HG03469 (cell line): ENCODE measurements at regions not wholly inside any gene's neighbourhood (a gene's known extent, or its start where the extent isn't known, plus 50 kb on each side); places are given as distances from the start of the nearest gene placed in this dataset.

Experiments used
- ATAC-seq: cut with Tn5 transposase; IDR thresholded peaks from one replicate; pipeline ENCODE4 v1.9.1; 2021; ENCODE audit warnings: mild to moderate bottlenecking, moderate library complexity, moderate number of reproducible peaks; ENCODE audit not compliant: unreplicated experiment

DNA sequence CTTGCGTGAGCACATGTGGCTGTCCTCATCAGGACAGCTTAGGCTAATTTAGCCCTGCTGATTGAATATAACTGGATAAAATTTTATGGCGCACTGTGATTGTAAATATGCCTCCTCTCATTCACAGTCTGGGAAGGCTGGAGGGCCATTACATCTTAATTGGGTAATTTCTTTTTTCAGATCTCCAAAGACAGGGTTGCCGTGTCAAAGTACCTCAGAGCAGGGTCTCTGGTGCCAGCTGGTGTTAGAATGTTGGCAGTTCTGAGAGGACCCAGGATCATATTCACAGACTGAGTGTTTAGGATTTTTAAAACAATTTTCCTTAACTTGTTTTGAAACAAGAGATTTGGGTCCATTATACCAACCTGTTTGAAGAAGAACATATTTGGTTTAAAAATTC lies 455.7 kb upstream of the TLE4 start:
- ATAC-seq: no peak

DNA sequence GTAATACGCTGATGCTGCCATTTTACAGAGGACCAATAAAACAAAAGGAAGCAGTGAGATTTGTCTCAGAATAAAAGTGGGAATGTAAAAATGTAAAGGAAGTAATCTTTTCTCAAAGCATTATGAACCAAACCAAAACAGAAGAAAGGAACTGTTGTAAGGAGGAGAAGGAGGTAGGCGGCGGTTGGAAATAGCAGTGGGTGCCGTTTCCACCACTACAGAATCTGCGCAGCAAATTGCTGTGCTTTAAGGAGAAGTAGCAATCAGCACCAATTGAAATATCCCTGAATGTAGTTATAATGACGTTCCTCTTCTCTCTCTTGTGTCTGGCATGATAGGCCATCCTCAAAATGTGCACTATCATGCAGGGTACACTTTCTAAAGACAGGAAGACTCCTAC lies 455.1 kb upstream of the TLE4 start:
- ATAC-seq: no peak

DNA sequence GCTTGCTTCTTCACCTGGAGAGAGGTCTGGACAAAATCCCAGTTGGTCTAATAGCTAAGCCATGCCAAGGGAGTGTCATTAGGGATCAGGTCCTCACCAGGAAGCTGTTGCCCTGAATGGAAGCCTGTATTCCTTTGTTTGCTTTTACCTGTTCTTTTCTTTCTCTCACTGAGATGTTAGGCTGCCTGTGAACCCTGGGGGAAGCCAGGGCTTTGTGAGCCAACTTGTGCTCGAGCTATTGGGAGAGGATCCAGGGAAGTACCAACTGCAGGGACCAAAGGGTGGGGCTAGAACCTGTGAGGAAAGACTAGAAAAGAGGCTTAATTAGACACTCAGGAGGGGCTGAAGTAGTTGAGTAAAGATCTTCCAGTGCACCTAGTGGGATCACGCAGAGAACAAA lies 451.2 kb upstream of the TLE4 start:
- ATAC-seq: no peak

DNA sequence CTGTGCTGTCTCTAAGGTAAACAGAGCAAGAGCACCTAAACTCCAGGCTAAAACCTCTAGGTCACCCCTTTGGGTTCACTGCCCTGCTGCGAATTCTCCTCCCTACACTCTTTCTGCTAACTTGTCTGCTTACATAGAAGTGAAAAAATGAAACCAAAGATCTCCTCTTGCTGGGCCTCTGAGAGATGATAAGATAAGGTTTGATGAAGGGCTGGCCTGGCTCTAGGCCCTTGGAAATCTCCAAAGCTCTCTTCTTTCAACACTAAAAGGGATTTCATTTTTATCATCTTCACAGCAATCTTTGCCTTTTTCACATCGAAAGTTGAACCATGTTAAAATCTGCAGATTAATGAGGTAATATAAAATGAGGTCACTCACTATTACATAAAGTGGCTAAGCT lies 450.8 kb upstream of the TLE4 start:
- ATAC-seq: no peak

DNA sequence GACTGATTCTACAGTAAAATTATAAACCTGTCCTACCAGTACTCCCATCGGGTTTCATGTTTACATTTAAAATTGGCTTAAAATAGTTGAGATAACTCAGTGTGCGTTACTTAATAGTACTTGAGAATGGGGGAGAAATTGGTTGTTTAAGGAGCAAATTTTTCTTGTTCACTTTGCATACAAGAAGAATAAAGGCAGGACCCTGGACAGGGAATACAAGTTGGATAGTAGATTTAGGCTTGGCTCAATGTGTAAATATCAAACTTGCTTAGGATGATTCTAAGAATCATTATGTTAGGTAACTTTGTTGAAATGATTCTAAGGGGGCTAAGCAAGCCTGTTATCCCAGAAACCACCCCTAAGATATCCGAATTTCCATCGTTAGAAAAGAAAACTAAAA lies 448.4 kb upstream of the TLE4 start:
- no peak for ATAC-seq

DNA sequence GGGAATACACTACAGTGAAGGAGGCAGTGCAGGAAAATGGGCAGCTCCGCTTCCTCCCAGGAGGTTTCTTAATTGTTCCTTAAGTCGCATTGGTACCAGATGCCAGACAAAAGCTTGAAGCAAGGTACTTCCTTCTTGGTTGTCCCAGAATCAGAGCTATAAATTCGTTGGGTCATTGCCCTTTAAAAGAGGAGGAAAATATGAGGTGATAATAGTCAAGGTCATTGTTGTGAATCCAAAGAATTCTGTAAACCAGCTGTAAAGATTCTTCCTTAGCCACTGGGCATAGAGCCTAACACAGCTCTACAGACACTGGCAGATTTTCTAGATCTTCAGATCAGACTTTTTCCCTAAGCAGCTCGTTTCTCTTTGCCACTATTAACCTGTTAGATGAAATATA lies 444.1 kb upstream of the TLE4 start:
- no peak for ATAC-seq

DNA sequence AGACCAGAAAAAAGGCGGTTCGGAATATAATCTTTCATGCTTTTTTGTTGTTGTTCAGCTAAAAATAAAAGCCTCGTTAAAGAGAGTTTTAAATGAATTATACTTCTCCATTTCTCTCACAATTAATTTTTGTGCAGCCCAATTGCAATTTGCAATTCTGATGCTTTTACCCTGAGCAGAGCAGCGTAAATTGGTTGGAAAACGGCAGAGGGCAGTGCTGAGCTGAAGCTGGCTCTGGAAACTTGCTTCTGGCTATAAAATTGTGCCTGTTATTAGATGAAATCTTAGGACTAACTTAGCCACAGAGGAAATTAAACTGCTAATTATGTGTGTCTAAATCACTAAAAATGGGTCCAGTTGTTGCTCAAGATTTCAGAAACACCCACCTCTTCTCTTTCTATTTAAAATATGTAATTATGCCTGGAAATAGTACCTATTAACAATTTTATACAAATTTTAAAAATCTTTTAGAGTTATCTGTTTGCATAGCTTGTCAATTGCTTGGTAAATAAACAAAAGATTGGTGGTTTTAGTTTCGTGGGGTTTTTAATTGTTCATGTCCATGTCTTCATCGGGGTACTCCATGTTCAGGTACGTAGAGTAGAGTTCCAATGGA lies 441.8 kb upstream of the TLE4 start:
- no peak for ATAC-seq

DNA sequence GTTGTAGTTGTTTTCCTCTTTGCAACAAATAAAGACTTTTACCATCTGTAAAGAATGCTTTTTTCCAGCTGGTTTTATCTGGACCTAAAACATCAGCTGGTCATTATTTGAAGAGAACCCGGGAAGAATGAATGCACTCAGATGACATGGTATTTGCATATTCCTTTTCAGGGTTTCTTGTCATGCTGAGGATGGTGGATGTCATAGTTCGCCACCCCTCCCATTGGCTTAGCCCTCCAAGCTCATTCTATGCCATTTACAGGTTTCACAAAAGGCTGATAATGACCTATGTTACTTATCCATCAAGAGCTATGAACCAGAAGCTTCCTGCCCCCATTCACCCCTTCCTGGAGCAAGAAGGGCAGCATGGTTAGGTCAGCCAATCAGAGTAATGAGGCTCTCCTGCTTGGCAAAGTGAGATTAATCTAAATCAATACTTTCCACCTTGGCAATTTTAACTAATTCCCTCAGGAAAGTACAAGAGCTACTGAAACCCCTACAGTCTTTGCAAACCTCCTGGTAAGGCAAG lies 440.5 kb upstream of the TLE4 start:
- no peak for ATAC-seq

DNA sequence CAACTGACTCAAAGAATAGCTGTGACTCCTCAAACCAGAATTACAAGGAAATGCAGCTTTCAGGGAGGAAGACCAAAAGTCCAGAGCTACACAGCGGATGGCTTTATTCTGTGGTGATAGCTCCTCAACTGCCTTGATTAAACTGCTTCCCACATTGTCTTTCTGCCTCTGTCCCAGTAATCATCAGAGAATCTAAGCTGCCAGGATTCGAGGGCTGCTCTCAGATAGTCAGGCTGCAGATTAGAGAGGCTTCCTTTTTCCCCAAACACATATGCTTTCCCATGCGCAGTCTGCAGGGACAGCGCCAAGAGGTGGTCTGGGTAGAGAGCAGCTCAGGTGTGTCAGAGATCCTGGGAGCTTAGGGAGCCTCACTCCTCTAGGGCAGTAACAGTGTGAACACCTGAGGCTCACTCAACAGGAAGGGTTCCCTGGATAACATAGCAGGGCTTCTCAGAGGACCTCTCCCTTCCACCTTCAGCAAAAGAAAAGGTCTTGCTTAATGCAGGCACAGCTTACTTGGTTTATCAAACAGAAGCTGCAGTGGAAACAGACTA lies 439.9 kb upstream of the TLE4 start:
- no peak for ATAC-seq

DNA sequence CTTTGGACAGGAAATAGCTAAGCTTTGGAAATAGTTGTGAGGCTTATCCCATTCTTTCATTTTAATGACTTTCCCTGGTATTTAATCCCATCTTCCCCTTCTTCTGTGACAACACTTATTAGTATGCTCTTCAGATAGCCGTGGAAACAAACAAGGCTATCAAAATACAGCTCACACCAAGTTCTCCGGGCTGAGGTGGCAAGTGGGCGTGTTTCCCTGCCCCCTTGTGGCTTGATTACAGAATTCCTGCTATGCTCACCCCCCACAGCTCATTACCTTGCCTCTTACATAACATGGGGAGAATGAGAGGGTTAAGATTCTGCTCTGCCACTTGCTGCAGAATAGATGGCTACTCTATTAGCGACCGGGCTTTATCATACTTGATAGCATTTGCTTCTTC lies 437.1 kb upstream of the TLE4 start:
- no peak for ATAC-seq

DNA sequence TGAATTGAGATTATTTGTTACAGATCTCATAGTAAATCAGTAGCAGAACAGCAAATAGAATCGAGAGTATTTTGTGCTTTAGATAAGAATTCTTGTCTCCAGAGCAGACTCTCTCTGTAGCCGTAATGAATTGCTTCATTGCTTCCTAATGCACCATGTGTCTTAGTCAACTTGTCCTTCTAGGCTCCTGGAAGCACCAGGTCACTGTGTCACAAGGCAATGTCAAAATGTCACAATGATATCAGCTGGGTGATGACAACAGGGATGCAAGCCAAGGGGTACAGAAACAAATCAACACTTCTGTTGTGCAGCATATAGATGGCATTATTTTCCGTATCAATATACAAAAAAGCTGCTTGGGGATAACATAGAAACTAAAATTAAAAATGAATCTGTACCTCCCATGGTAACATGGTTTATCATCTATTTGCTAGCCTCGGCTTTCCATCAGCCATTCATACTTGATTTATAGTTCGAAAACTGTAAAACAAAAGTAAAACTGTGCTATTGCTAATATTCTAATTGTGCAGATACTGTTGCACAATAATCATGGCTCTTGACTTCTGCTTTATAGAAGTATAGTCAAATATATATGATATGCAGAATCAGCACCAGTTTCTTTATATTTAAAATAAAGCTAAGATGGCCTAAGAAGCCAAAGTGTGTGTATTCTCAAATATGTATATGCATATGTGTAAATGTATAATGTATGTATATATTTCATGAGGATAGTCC lies 435.9 kb upstream of the TLE4 start:
- ATAC-seq: no peak

DNA sequence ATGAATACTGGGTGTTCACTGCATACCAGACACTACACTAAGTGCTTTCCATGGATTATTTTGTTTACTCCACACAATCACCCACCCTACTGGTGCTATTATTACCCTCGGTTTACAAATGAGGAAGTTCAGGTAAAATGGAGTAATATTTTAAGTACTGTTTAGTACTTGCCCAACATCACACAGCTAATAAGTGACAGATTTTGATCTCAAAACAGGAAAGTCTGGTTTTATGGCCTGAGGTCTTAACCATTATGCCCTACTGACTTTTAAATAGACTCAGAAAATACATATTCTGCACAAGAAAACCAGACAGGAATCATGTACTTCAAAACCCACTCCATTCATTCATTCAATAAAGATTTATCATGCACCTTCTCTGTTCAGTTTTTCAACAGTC lies 431.0 kb upstream of the TLE4 start:
- no peak for ATAC-seq

DNA sequence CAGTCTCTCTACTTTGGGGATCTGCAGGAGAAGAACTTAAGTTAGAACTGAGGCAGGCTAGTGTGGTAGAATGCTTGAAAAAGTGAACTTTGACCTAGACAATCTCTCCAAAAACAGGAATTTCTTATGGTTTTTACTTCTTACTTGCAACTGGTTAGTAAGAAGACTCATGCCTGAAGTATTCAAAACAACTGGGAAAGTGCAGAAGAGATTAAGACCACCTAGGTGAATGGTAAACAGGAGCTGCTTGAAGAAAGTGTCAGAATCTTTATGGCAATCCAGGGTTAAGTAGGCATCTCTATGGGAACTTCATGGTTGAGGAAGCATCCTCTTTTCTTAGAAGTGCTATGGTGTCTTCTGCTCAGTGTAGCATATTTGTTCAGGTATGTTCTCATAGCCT lies 428.6 kb upstream of the TLE4 start:
- ATAC-seq: no peak

DNA sequence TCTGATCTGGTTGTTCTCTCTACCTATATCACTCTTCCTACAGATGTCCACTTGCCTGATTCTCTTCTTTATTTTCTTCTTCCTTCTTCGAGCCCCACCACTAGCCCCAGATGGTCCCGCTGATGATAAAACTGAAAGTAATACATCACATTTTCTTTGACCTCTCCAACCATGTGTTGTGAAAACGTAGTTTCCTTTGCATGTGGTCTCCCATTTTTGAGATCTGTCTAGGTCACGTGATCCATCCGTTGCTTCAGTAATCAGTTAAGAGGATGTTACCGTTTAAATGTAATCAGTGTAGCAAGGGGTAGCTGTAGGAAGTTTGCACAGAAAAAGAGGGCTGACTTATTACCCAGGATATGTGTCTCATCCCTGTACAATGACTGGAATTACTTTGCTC lies 426.3 kb upstream of the TLE4 start:
- ATAC-seq: no peak

DNA sequence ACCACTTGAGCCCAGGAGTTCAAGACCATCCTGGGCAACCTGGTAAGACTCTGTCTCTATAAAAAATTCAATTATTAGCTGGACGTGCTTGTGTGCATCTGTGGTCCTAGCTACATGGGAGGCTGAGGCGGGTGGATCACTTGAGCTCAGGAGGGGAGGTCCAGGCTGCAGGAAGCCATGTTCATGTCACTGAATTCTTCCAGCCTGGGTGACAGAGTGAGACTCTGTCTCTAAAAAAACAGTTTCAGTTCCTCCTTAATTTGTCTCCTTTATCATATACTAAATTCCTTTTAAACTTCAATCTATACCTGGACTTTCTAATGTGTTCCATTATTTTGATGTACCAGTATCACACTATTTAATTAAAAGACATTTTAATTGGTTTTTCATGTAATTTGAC lies 422.2 kb upstream of the TLE4 start:
- no peak for ATAC-seq

DNA sequence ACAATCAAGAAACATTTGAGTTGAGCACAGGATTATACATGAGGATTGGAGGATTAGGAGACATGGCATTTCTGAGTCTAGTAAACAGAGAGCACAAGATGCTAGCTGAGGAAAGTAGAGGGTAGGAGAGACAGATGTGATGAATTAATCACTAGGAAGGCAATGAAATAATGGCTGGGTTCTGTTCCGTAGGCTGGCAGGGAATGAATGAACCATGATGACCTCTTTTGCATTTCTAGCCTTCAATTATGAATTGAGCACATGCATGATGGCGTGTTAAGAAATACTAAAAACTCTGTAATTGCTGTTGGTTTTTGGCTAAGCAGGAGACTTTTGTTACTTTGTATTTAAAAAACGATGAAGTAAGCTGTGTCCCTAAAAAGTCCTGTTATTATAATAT lies 420.0 kb upstream of the TLE4 start:
- no peak for ATAC-seq

DNA sequence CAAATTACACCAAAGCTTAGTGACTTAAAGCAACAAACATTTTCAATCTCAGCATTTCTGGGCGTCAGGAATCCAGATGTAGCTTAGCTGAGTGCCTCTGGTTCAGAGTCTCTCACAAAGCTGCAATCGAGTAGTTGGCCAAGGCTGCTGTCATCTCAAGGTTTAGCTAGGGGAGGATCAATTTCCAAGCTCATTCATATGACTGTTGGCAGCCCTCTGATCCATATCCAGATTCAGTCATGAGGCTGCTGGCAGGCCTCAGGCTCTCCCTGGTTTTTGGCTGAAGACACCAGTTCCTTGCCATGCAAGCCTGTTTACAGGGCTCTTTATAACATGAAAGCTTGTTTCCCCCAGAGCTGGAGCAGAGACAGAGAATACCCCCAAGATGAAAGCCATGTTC lies 419.5 kb upstream of the TLE4 start:
- no peak for ATAC-seq

DNA sequence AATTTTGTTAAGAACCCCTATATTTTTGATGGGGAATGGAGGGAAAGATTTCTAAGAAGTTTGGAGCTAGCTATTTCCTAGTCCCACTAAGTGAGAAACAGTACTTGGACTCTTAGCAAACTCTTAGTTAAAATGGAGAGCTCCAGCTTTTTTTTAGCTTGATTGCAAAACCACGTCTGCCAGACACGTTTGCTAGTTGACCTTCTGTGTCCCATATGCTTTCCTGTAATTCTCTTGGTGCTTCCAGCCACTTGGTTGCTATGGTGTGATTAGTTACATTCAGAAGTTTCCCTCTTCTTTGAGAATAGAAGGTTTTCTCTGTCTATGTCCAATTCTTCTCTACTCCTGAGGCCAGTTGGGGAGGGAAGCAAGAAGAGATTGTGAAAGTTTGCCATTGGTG lies 417.0 kb upstream of the TLE4 start:
- no peak for ATAC-seq

DNA sequence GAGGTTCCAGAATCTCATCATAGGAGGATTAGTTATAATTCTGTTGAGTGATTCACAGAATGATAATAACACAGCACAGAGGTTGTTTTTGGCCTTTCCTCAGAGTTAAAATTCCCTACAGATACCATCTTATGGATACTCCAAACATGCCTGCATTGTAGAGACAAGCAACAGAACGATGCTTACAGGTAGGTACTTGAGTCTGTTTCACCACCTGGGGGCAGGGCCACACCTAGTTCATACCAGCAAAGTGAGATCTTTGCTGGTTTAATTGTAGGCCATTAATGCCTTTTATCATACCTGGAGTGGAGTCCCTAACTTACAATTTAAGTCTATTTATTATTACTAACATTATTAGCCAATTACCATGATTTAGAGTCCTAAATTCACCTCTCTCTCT lies 416.5 kb upstream of the TLE4 start:
- no peak for ATAC-seq

DNA sequence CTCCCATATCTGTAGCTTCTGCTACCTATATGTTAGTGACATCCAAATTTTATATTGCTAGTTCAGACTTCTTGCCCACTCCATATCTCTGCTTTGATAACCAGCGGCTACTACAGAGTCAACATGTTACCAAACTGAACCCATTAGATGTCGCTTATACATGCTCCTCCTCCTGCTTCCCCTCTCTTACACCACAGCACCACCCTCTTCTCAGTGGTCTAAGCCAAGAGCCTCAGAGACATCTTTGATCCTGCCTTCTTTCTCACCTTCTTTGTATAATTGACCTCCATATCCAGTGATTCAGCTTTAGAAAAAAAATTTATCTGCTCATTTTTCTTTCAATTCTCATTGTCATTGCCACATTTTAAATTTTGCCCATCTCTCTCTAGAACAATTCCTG lies 408.2 kb upstream of the TLE4 start:
- no peak for ATAC-seq

DNA sequence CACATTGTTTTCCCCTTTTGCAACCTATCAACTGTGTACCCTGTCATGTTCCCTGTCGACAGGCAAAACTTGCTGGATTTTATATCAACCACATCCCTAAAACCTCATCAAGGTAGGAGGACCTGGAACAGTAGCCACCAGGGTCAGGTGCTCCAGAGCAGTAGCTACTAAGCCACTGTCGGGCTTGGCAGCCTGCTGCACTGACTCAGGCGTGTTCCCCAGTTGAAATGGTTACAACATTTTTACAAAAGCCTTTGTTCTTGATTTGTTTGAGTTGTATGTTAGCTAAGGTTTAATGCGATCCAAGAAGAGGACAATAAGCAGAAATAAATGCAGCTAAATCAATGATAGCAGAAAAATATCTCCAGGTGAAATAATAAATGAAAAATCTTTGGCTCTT lies 407.4 kb upstream of the TLE4 start:
- no peak for ATAC-seq

DNA sequence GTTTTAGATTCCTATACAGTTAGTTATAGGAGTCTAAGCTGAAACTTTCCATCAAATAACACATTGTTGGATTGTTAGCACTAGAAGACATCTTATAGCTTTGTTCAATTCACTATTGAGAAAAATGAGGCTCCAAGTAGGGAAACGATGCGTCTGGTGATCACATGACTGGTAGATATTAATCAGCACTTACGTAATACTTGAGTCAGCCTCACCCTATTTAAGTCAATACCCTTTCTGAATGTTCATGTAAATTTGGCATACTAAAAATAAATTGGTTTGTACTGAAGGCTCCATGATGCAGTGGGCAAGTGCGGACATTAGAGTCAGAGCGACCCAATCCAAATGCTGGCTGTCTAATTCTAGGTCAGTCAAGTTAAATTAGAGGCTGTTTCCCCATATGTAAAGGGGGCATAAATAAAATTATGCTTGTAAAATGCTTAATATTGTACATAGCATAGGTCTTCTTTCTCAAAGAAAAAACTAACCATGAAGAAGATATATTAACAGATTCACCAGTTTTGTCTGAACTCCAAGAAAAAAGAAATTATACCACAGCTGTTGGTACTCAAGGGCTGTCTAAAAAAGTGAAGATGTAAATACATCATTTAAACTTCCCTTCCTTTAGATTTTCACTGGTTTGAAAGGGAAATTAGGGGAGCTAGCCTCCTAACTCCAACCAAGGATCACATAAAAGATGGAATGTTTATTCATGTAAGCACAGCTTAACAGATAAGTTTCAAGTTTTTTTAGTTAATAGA lies 406.6 kb upstream of the TLE4 start:
- ATAC-seq: no peak
